ENCODE measurements at regions not wholly inside any gene's neighbourhood (a gene's known extent, or its start where the extent isn't known, plus 50 kb on each side); places are given as distances from the start of the nearest gene placed in this dataset.

DNA sequence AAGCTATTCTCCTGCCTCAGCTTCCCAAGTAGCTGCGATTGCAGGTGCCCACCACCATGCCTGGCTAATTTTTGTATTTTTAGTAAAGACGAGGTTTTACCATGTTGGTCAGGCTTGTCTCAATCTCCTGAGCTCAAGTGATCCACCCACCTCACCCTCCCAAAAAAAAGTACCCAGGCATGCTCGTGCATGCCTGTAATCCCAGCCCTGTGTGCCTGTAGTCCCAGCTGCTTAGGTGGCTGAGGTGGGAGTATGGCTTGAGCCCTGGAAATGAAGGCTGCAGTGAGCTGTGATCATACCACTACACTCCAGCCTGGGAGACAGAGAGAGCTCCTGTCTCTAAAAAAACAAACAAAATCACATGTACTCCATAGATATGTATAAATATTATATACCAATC is 176.5 kb downstream of the SOX2 start:
- H3K4me3 Mint-ChIP-seq = no peak overlapping the region
- Histone ChIP-seq H3K27ac (ENCODE audit: low read depth, low read length) (no peak overlapping the region), H3K36me3 (ENCODE audit: control insufficient read depth, insufficient read depth, low read length) (no peaks in the 10 kb centered on the region), H3K27me3 (ENCODE audit: control insufficient read depth, insufficient read depth, low read length, poor library complexity, severe bottlenecking) (no peaks in the 10 kb centered on the region), H3K9ac (ENCODE audit: extremely low read depth, low read length, poor library complexity, severe bottlenecking) (no peak overlapping the region), H3K9me3 (ENCODE audit: control insufficient read depth, low read length) (no peaks in the 10 kb centered on the region), H3K4me3 (ENCODE audit: low read length) (no peak overlapping the region), H3K4me1 (ENCODE audit: control insufficient read depth, insufficient read depth, low read length) (peaks cover 4% of the 10 kb centered on the region)
- WGBS, 2 experiments (ENCODE audit: insufficient coverage in 1 of 2, insufficient read length in 1 of 2) = 92 to 100% methylated on average over 1 to 3 of the region's 3 CpGs
- TF ChIP-seq, protein P1, sequence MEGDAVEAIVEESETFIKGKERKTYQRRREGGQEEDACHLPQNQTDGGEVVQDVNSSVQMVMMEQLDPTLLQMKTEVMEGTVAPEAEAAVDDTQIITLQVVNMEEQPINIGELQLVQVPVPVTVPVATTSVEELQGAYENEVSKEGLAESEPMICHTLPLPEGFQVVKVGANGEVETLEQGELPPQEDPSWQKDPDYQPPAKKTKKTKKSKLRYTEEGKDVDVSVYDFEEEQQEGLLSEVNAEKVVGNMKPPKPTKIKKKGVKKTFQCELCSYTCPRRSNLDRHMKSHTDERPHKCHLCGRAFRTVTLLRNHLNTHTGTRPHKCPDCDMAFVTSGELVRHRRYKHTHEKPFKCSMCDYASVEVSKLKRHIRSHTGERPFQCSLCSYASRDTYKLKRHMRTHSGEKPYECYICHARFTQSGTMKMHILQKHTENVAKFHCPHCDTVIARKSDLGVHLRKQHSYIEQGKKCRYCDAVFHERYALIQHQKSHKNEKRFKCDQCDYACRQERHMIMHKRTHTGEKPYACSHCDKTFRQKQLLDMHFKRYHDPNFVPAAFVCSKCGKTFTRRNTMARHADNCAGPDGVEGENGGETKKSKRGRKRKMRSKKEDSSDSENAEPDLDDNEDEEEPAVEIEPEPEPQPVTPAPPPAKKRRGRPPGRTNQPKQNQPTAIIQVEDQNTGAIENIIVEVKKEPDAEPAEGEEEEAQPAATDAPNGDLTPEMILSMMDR (conservative IDR thresholded peaks at IDR 0.05) = no peak
- peaks cover 15% of the 10 kb centered on the region for H3K4me1 Mint-ChIP-seq
- DNase-seq = no peak
- no peak overlapping the region for H3K27ac Mint-ChIP-seq
- no peaks in the 10 kb centered on the region for H3K27me3 Mint-ChIP-seq (ENCODE audit: insufficient read depth)
- peaks cover 4% of the 10 kb centered on the region for H3K36me3 Mint-ChIP-seq (ENCODE audit: low read depth)
- peaks cover 15% of the 10 kb centered on the region for H3K9me3 Mint-ChIP-seq

DNA sequence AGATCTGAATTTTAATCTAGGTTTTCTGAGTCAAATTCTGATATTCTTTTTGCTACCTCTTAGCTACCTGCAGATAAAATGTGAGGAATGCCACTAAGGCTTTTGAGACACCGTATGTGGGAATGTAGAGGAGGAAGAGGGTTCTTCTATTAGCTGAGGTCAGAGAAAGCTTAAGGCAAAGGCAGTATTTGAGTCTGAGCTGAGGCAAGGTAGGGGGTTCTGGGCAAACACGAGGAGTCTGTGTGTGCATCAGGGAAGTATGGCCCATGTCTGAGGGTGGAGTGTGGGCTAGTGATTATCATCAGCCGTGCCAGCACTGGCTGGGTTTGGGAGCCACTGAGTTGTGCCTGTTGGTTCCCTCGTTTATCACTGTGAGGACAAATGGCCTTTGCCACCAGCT is 181.1 kb downstream of the SOX2 start:
- WGBS, 2 experiments (ENCODE audit: insufficient coverage in 1 of 2, insufficient read length in 1 of 2) = 0 to 56% methylated on average over 1 to 4 of the region's 4 CpGs
- Histone ChIP-seq H3K4me1 (ENCODE audit: control insufficient read depth, insufficient read depth, low read length) (no peaks in the 10 kb centered on the region), H3K9ac (ENCODE audit: extremely low read depth, low read length, poor library complexity, severe bottlenecking) (no peak overlapping the region), H3K27me3 (ENCODE audit: control insufficient read depth, insufficient read depth, low read length, poor library complexity, severe bottlenecking) (no peaks in the 10 kb centered on the region), H3K27ac (ENCODE audit: low read depth, low read length) (no peak overlapping the region), H3K9me3 (ENCODE audit: control insufficient read depth, low read length) (no peaks in the 10 kb centered on the region), H3K36me3 (ENCODE audit: control insufficient read depth, insufficient read depth, low read length) (no peaks in the 10 kb centered on the region), H3K4me3 (ENCODE audit: low read length) (no peak overlapping the region)
- H3K4me3 Mint-ChIP-seq = no peak overlapping the region
- H3K27ac Mint-ChIP-seq = peak overlapping the region; percentile 45
- peaks cover 13% of the 10 kb centered on the region for H3K4me1 Mint-ChIP-seq
- TF ChIP-seq, protein P1 (conservative IDR thresholded peaks at IDR 0.05) = no peak
- DNase-seq = peak; percentile 75
- peaks cover 4% of the 10 kb centered on the region for H3K36me3 Mint-ChIP-seq (ENCODE audit: low read depth)
- no peaks in the 10 kb centered on the region for H3K27me3 Mint-ChIP-seq (ENCODE audit: insufficient read depth)
- peaks cover 15% of the 10 kb centered on the region for H3K9me3 Mint-ChIP-seq

DNA sequence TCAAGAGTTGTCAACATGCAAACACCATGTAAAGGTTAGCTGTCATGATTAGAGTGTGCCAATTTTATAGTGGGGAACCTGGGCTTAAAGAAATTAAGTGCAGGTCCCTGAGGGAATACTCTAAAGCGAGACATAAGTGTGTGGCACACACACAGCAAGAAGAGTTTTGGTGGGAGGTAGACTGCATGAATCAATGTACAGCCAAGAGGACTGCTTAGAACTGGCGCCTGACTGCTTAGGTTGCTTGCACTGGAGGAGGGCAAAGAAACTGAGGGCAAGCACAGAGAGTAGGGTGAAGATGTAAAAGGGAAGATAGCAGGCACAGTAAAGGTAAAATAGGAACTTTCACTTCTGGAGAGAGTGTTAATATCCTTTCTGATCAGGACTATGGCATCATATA is 184.9 kb downstream of the SOX2 start:
- Histone ChIP-seq H3K9me3 (ENCODE audit: control insufficient read depth, low read length) (no peaks in the 10 kb centered on the region), H3K27ac (ENCODE audit: low read depth, low read length) (no peak overlapping the region), H3K36me3 (ENCODE audit: control insufficient read depth, insufficient read depth, low read length) (no peaks in the 10 kb centered on the region), H3K27me3 (ENCODE audit: control insufficient read depth, insufficient read depth, low read length, poor library complexity, severe bottlenecking) (no peaks in the 10 kb centered on the region), H3K4me1 (ENCODE audit: control insufficient read depth, insufficient read depth, low read length) (no peaks in the 10 kb centered on the region), H3K9ac (ENCODE audit: extremely low read depth, low read length, poor library complexity, severe bottlenecking) (no peak overlapping the region), H3K4me3 (ENCODE audit: low read length) (no peak overlapping the region)
- H3K27ac Mint-ChIP-seq = no peak overlapping the region
- H3K4me1 Mint-ChIP-seq = peaks cover 13% of the 10 kb centered on the region
- 87 to 89% methylated on average over 2 of the region's 2 CpGs for WGBS, 2 experiments (ENCODE audit: insufficient coverage in 1 of 2, insufficient read length in 1 of 2)
- H3K27me3 Mint-ChIP-seq (ENCODE audit: insufficient read depth) = no peaks in the 10 kb centered on the region
- no peak overlapping the region for H3K4me3 Mint-ChIP-seq
- H3K9me3 Mint-ChIP-seq = no peaks in the 10 kb centered on the region
- DNase-seq = no peak
- TF ChIP-seq, protein P1 (conservative IDR thresholded peaks at IDR 0.05) = no peak
- no peaks in the 10 kb centered on the region for H3K36me3 Mint-ChIP-seq (ENCODE audit: low read depth)
